ENCODE measurements at regions not wholly inside any gene's neighbourhood (a gene's known extent, or its start where the extent isn't known, plus 50 kb on each side); places are given as distances from the start of the nearest gene placed in this dataset.
A peak's percentile ranks its signal among the peaks of the same experiment; 100 is the strongest.

- TF ChIP-seq PKNOX1 (IDR thresholded peaks at IDR 0.05) (peak; percentile 20; the same call in 1 of the 2 replicates), TEAD4 (IDR thresholded peaks at IDR 0.05; ENCODE audit: low read length) (peak; percentile 20; the same call in 1 of the 2 replicates), TEAD4 (CRISPR knock-in tag; IDR thresholded peaks at IDR 0.05; ENCODE audit: borderline replicate concordance) (no peak), FOSL1 (tag; conservative IDR thresholded peaks at IDR 0.05) (peak; percentile 41; the same call in 1 of the 2 replicates)
Measured at GRCh38 chr2:198220763-198221610, 416.6 kb downstream of the PLCL1 start (continued).

DNA sequence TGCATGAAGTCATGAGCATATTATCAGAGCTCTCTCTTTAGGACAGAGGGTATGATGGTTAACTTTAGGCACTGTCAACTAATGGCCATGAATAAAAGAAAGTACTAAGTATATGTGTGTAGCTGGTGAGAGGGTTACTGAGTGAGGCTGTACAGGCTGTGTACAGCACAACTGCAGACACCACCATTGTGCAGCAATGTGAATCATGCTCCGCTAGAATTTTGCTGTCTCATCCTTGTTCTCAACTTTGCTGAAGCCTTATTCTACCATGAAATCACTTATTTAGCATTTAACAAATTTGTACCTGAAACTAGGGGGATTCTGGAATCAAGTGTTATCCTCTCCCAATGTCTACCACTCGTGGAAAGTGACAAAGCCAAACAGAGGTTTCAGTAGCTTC, 414.9 kb downstream of the PLCL1 start:
- TF ChIP-seq MAFK (IDR thresholded peaks at IDR 0.05; ENCODE audit: low read length) (peak; percentile 40; the same call in 1 of the 2 replicates), MAFG (tag; conservative IDR thresholded peaks at IDR 0.05) (peak; percentile 81), BACH1 (tag; IDR thresholded peaks at IDR 0.05) (0 out of 2 replicates have a peak, but pooled peaks have one; percentile 28), ZNF263 (CRISPR knock-in tag; IDR thresholded peaks at IDR 0.05; ENCODE audit: borderline replicate concordance) (no peak), NFE2 (IDR thresholded peaks at IDR 0.05; ENCODE audit: low read depth) (peak; percentile 89), NFE2L1 (tag; IDR thresholded peaks at IDR 0.05; ENCODE audit: borderline replicate concordance, low read depth) (0 out of 2 replicates have a peak, but pooled peaks have one; percentile 18), C11orf30 (IDR thresholded peaks at IDR 0.05; ENCODE audit: low read depth) (peak; percentile 85), ZNF316 (IDR thresholded peaks at IDR 0.05) (peak; percentile 86), POLR2A (conservative IDR thresholded peaks at IDR 0.05) (no peak), MAFF (IDR thresholded peaks at IDR 0.05; ENCODE audit: low read length) (peak; percentile 50; the same call in 1 of the 2 replicates)
- intact Hi-C loops (cut with micrococcal nuclease), result no loop called here
- Histone ChIP-seq H3K4me1 (replicated peaks in 1 of 2; ENCODE audit: control insufficient read depth in 2 of 2, insufficient read depth in 2 of 2, low read length in 2 of 2) (peaks cover 0 to 2% of the 10 kb centered on the region in 2 experiments; a peak in 2 of 5 replicates), H4K20me1 (replicated peaks; ENCODE audit: control insufficient read depth, insufficient read depth, low read length) (no peaks in the 10 kb centered on the region), H3K4me3 (no peak overlapping the region), H2AFZ (ENCODE audit: low read depth, low read length) (peak overlapping the region; percentile 61), H3K27me3 (ENCODE audit: control insufficient read depth in 2 of 2, insufficient read depth in 2 of 2, low read length in 2 of 2) (no peaks in the 10 kb centered on the region), H3K4me2 (ENCODE audit: insufficient read depth, low read length) (no peak overlapping the region), H3K36me3 (ENCODE audit: control insufficient read depth, insufficient read depth, low read length) (no peaks in the 10 kb centered on the region), H3K9ac (ENCODE audit: insufficient read depth in 1 of 2, low read depth in 2 of 2, low read length in 2 of 2) (no peak overlapping the region), H3K27ac (ENCODE audit: extremely low read depth, low read depth, low read length) (no peak overlapping the region), H3K9me3 (replicated peaks; ENCODE audit: control insufficient read depth, insufficient read depth, low read depth, low read length) (no peaks in the 10 kb centered on the region), H3K79me2 (ENCODE audit: control insufficient read depth, insufficient read depth, low read length) (no peaks in the 10 kb centered on the region), H3K9me1 (ENCODE audit: control insufficient read depth, insufficient read depth, low read length) (no peaks in the 10 kb centered on the region)
- FAIRE-seq, result no peak
- peak; percentile 72 for ATAC-seq
- POLR2A ChIA-PET, result interaction anchor here (1.3 kb wide), 1 partner anchor 13 kb away, joined by 3 read pairs; no protein-coding TSS in a partner anchor
- in situ Hi-C loops (cut with MboI), result no loop called here
- DNase-seq (ENCODE audit: extremely low read depth in 1 of 4, low spot score in 3 of 4), result no peak
- no TSS peak for BruUV-seq (replicated peaks)
- WGBS (ENCODE audit: insufficient coverage, low coverage, missing lambda C conversion rate), result 10% methylated on average over 2 of the region's 2 CpGs
- CTCF ChIA-PET (ENCODE audit: low intra/inter-chr PET ratio), result no interaction called here
